OCI-LY7 (cell line): ENCODE measurements at regions not wholly inside any gene's neighbourhood (a gene's known extent, or its start where the extent isn't known, plus 50 kb on each side); places are given as distances from the start of the nearest gene placed in this dataset.

Source experiments
- BruUV-seq: library from RNA; stranded (reverse); fragments of 400-500 nt; replicated peaks from 2 replicates; lab custom pipeline; 2021; lab: Mats Ljungman, UMichigan
- CTCF ChIA-PET: fragments of 300-600 bp; sonication (Branson Sonifier 250); formaldehyde crosslinking; loops from one replicate; lab custom pipeline; 2022; ENCODE audit warnings: antibody characterized with exemption; ENCODE audit not compliant: unreplicated experiment; lab: Charles Lee
- POLR2A ChIA-PET: fragments of 300-600 bp; sonication (Branson Sonifier 250); formaldehyde crosslinking; loops from one replicate; lab custom pipeline; 2022; ENCODE audit warnings: antibody characterized with exemption; lab: Charles Lee
- DNase-seq: peaks from one replicate; pipeline ENCODE4 v3.0.0-alpha.2; 2015; ENCODE audit warnings: low spot score
- H2AFZ ChIP-seq: fragments of 200-600 bp; sonication (generic), shearing (Covaris generic); 2 replicates; pipeline ENCODE4 v1.6.1; 2014; ENCODE audit warnings: mild to moderate bottlenecking, antibody characterized with exemption, low read length, moderate library complexity
- H3K27ac ChIP-seq: fragments of 200-600 bp; sonication (generic); 2 replicates; pipeline ENCODE4 v1.5.1; 2014; ENCODE audit warnings: mixed run types, low read depth, mild to moderate bottlenecking, moderate library complexity, low read length, inconsistent platforms; ENCODE audit not compliant: poor library complexity, severe bottlenecking
- H3K36me3 ChIP-seq: fragments of 200-600 bp; sonication (generic); 2 replicates; pipeline ENCODE4 v1.6.1; 2014; ENCODE audit warnings: mild to moderate bottlenecking, antibody characterized with exemption, low read length, moderate library complexity, mixed read lengths; ENCODE audit not compliant: insufficient read depth
- H3K4me1 ChIP-seq: fragments of 200-600 bp; sonication (generic); 2 replicates; pipeline ENCODE4 v1.5.1; 2014; ENCODE audit warnings: mild to moderate bottlenecking, low read length; ENCODE audit not compliant: insufficient read depth, poor library complexity, severe bottlenecking
- H3K4me2 ChIP-seq: fragments of 200-600 bp; sonication (generic); 2 replicates; pipeline ENCODE4 v1.6.1; 2014; ENCODE audit warnings: mild to moderate bottlenecking, low read length
- H3K4me3 ChIP-seq: fragments of 200-600 bp; sonication (generic); 2 replicates; pipeline ENCODE4 v1.5.1; 2014; ENCODE audit warnings: mild to moderate bottlenecking, low read depth, low read length; ENCODE audit not compliant: poor library complexity, severe bottlenecking
- H3K79me2 ChIP-seq: fragments of 200-600 bp; sonication (generic); 2 replicates; pipeline ENCODE4 v1.6.1; 2016; ENCODE audit warnings: low read depth, mild to moderate bottlenecking, low read length, moderate library complexity, mixed read lengths; ENCODE audit not compliant: insufficient read depth
- H3K9me2 ChIP-seq: fragments of 200-600 bp; sonication (generic); 2 replicates; pipeline ENCODE4 v1.6.1; 2016; ENCODE audit warnings: mild to moderate bottlenecking, low read length, mixed read lengths; ENCODE audit not compliant: insufficient read depth
- H3K9me3 ChIP-seq: fragments of 200-600 bp; sonication (generic); 2 replicates; pipeline ENCODE4 v1.6.1; 2014; ENCODE audit warnings: mild to moderate bottlenecking, mixed run types, low read length, mixed read lengths
- H4K20me1 ChIP-seq: fragments of 200-600 bp; sonication (generic); 2 replicates; pipeline ENCODE4 v1.6.1; 2014; ENCODE audit warnings: mild to moderate bottlenecking, antibody characterized with exemption, low read length, moderate library complexity, mixed read lengths; ENCODE audit not compliant: insufficient read depth
- CTCF ChIP-seq: fragments of 200-600 bp; sonication (generic); conservative IDR thresholded peaks from 2 replicates; pipeline ENCODE4 v1.5.1; 2014; ENCODE audit warnings: mild to moderate bottlenecking, antibody characterized with exemption, low read length, moderate library complexity, mixed read lengths
- EZH2phosphoT487 ChIP-seq: fragments of 200-600 bp; sonication (generic); IDR thresholded peaks from 2 replicates; pipeline ENCODE4 v1.6.1; 2018; ENCODE audit warnings: low read depth, borderline replicate concordance, mild to moderate bottlenecking, mixed run types, antibody characterized with exemption, low read length, moderate library complexity, mixed read lengths
- intact Hi-C: fragments of 100-400 bp; cut with micrococcal nuclease; formaldehyde crosslinking; loops from one replicate; pipeline ENCODE4 v1.10.0; 2022; ENCODE audit not compliant: unreplicated experiment

GRCh38 chr12:84492351-84492883 lies 420.2 kb downstream of the SLC6A15 start:
- H3K4me1 ChIP-seq: no peaks in the 10 kb centered on the region
- no peaks in the 10 kb centered on the region for H3K9me3 ChIP-seq
- H3K4me3 ChIP-seq: no peak overlapping the region
- DNase-seq: no peak
- TF ChIP-seq CTCF (no peak), EZH2phosphoT487 (no peak)
- no TSS peak for BruUV-seq
- no peaks in the 10 kb centered on the region for H3K79me2 ChIP-seq
- ChIA-PET CTCF (no interaction called here), POLR2A (no interaction called here)
- no peaks in the 10 kb centered on the region for H4K20me1 ChIP-seq
- intact Hi-C loops: no loop called here
- H3K4me2 ChIP-seq: no peak overlapping the region
- H2AFZ ChIP-seq: no peak overlapping the region
- H3K36me3 ChIP-seq: no peaks in the 10 kb centered on the region
- H3K27ac ChIP-seq: no peak overlapping the region
- no peaks in the 10 kb centered on the region for H3K9me2 ChIP-seq

DNA sequence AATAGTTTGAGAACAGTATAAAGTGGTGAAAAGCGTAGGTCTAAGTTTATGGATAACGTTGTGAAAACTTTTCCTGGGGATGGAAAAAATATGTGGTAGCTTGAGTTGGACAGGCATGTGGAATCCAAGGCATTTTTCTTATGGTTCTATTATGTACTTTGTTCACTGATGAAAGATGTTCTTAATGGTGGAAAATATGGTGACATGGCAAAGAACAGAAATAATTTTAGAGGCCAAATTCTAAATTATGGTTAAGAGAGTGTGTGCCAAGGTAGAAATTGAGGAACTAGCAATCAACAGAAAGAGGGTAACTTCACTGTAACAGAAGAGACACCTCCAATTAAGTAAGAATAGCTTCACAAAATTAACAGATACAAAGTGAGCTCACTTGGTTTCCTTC lies 427.8 kb downstream of the SLC6A15 start:
- TF ChIP-seq CTCF (no peak), EZH2phosphoT487 (no peak)
- intact Hi-C loops: no loop called here
- Histone ChIP-seq H3K4me3 (no peak overlapping the region), H3K36me3 (no peaks in the 10 kb centered on the region), H4K20me1 (no peaks in the 10 kb centered on the region), H3K27ac (no peak overlapping the region), H3K4me1 (no peaks in the 10 kb centered on the region), H3K4me2 (no peak overlapping the region), H3K9me2 (no peaks in the 10 kb centered on the region), H2AFZ (no peak overlapping the region), H3K9me3 (no peaks in the 10 kb centered on the region), H3K79me2 (no peaks in the 10 kb centered on the region)
- CTCF ChIA-PET: no interaction called here
- BruUV-seq: no TSS peak
- DNase-seq: no peak
- POLR2A ChIA-PET: no interaction called here

- Histone ChIP-seq H3K27ac (no peak overlapping the region), H3K36me3 (no peaks in the 10 kb centered on the region), H4K20me1 (no peaks in the 10 kb centered on the region), H3K4me1 (no peaks in the 10 kb centered on the region), H3K4me2 (no peak overlapping the region), H3K79me2 (no peaks in the 10 kb centered on the region), H3K9me3 (no peaks in the 10 kb centered on the region), H3K9me2 (no peaks in the 10 kb centered on the region), H3K4me3 (no peak overlapping the region), H2AFZ (no peak overlapping the region)
- TF ChIP-seq CTCF: no peak
- TF ChIP-seq EZH2phosphoT487: no peak
- POLR2A ChIA-PET: no interaction called here
- no TSS peak for BruUV-seq
- intact Hi-C loops: no loop called here
- no peak for DNase-seq
- CTCF ChIA-PET: no interaction called here
Observed at GRCh38 chr12:84480803-84481202, 431.8 kb downstream of the SLC6A15 start.
